Colonic mucosa (tissue), 4 donors: ENCODE measurements at regions not wholly inside any gene's neighbourhood (a gene's known extent, or its start where the extent isn't known, plus 50 kb on each side); places are given as distances from the start of the nearest gene placed in this dataset.
"Not testable (repeated sequence)": the region's sequence is repeated elsewhere in the genome, so short reads cannot be mapped to it uniquely, and the experiment has no call there.

Experiments
- DNase-seq: peaks from one replicate; pipeline ENCODE4 v3.0.0-alpha.2; 2020
- H3K27ac ChIP-seq: fragments of 200-600 bp; one replicate; pipeline ENCODE4 v1.8.0; 2021
- H3K27me3 ChIP-seq: fragments of 200-600 bp; one replicate; pipeline ENCODE4 v1.8.0; 2021
- H3K36me3 ChIP-seq: fragments of 200-600 bp; one replicate; pipeline ENCODE4 v1.8.0; 2021
- H3K4me1 ChIP-seq: fragments of 200-600 bp; one replicate; pipeline ENCODE4 v1.8.0; 2021; ENCODE audit warnings: mild to moderate bottlenecking
- H3K4me3 ChIP-seq: fragments of 200-600 bp; one replicate; pipeline ENCODE4 v1.8.0; 2021
- H3K9ac ChIP-seq, 2 donors: one replicate each; pipeline ENCODE4 v1.7.0; 2013; ENCODE audit warnings: control low read depth in 2 of 2, low read depth in 2 of 2, low read length in 2 of 2
- H3K9me3 ChIP-seq: fragments of 200-600 bp; one replicate; pipeline ENCODE4 v1.8.0; 2021
- CTCF ChIP-seq: fragments of 200-600 bp; IDR thresholded peaks from one replicate; pipeline ENCODE4 v1.8.0; 2022; ENCODE audit warnings: antibody characterized with exemption, mild to moderate bottlenecking
- intact Hi-C: fragments of 100-400 bp; cut with DNase I; formaldehyde crosslinking; loops from one replicate; pipeline ENCODE4 v1.14.1; 2022
- donor health status: healthy.
- donor health status: DM: no; HTN: no; CAD: no.
- donor health status: DM: no; HTN: no; CAD: no.

GRCh38 chr2:209240204-209240603 is 183.6 kb upstream of the MAP2 start:
- Histone ChIP-seq H3K9ac (no peak overlapping the region), H3K27me3 (no peaks in the 10 kb centered on the region), H3K4me3 (no peak overlapping the region), H3K4me1 (no peaks in the 10 kb centered on the region), H3K27ac (no peak overlapping the region), H3K9me3 (no peaks in the 10 kb centered on the region), H3K36me3 (no peaks in the 10 kb centered on the region)
- DNase-seq: no peak
- TF ChIP-seq CTCF: no peak
- intact Hi-C loops: no loop called here

GRCh38 chr2:209253544-209253943 is 170.3 kb upstream of the MAP2 start:
- TF ChIP-seq CTCF: no peak
- no peak overlapping the region for H3K27ac ChIP-seq
- no peaks in the 10 kb centered on the region for H3K27me3 ChIP-seq
- intact Hi-C loops: no loop called here
- H3K9me3 ChIP-seq: no peaks in the 10 kb centered on the region
- H3K4me3 ChIP-seq: no peak overlapping the region
- no peaks in the 10 kb centered on the region for H3K36me3 ChIP-seq
- DNase-seq: no peak
- no peaks in the 10 kb centered on the region for H3K4me1 ChIP-seq
- no peak overlapping the region for H3K9ac ChIP-seq

- Histone ChIP-seq H3K9ac (no peak overlapping the region), H3K9me3 (no peaks in the 10 kb centered on the region), H3K36me3 (no peaks in the 10 kb centered on the region), H3K4me1 (no peaks in the 10 kb centered on the region), H3K27ac (no peak overlapping the region), H3K27me3 (no peaks in the 10 kb centered on the region), H3K4me3 (no peak overlapping the region)
- DNase-seq: no peak
- intact Hi-C loops: no loop called here
- TF ChIP-seq CTCF: no peak
Measured at GRCh38 chr2:209259767-209260166, 164.1 kb upstream of the MAP2 start.

GRCh38 chr2:209260281-209260680 is 163.6 kb upstream of the MAP2 start:
- no peaks in the 10 kb centered on the region for H3K36me3 ChIP-seq
- no peak overlapping the region for H3K27ac ChIP-seq
- no peak overlapping the region for H3K9ac ChIP-seq
- no peak for DNase-seq
- no peak overlapping the region for H3K4me3 ChIP-seq
- no peaks in the 10 kb centered on the region for H3K4me1 ChIP-seq
- H3K27me3 ChIP-seq: no peaks in the 10 kb centered on the region
- no peak for TF ChIP-seq CTCF
- H3K9me3 ChIP-seq: no peaks in the 10 kb centered on the region
- intact Hi-C loops: no loop called here

- H3K27me3 ChIP-seq, H3K9me3 ChIP-seq, H3K9ac ChIP-seq, intact Hi-C loops, DNase-seq, H3K27ac ChIP-seq, H3K4me3 ChIP-seq, H3K36me3 ChIP-seq, H3K4me1 ChIP-seq: not testable (repeated sequence)
Measured at GRCh38 chr2:209261366-209262053, 162.3 kb upstream of the MAP2 start.

GRCh38 chr2:209269024-209269423 is 154.8 kb upstream of the MAP2 start:
- TF ChIP-seq CTCF: no peak
- no peaks in the 10 kb centered on the region for H3K36me3 ChIP-seq
- no peaks in the 10 kb centered on the region for H3K9me3 ChIP-seq
- no peak overlapping the region for H3K4me3 ChIP-seq
- H3K4me1 ChIP-seq: no peaks in the 10 kb centered on the region
- no peak overlapping the region for H3K27ac ChIP-seq
- intact Hi-C loops: no loop called here
- no peak for DNase-seq
- no peaks in the 10 kb centered on the region for H3K27me3 ChIP-seq
- no peak overlapping the region for H3K9ac ChIP-seq
